Fibroblast of gingiva (primary cell): ENCODE measurements at regions not wholly inside any gene's neighbourhood (a gene's known extent, or its start where the extent isn't known, plus 50 kb on each side); places are given as distances from the start of the nearest gene placed in this dataset.
A peak's percentile ranks its signal among the peaks of the same experiment; 100 is the strongest.

Experiments used
- DNase-seq: peaks from one replicate; pipeline ENCODE4 v3.0.0-alpha.2; 2011; ENCODE audit warnings: low read depth

GRCh38 chr2:236855176-236855865 is 230.4 kb upstream of the COPS8 start:
- no peak for DNase-seq

- no peak for DNase-seq
Observed at GRCh38 chr2:236855866-236856847, 229.5 kb upstream of the COPS8 start.

DNA sequence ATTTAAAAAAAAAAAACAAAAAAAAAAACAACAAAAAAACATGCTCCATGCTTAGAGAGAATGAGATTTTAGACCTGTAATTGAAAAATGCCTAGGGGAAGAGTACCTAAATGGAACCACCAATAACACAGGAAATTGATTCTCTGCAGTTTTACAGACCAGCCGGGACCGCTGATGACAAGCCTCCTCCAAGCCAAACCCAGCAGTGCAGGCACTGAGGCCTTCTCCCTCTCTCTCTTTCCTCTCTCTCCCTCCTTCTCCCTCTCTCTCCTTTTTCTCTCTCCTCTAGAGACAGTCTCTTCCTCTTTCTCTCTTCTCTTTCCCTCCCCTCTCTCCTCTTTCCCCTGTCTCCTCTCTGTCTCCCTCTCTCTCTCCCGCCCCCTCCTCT is 228.8 kb upstream of the COPS8 start:
- no peak for DNase-seq

DNA sequence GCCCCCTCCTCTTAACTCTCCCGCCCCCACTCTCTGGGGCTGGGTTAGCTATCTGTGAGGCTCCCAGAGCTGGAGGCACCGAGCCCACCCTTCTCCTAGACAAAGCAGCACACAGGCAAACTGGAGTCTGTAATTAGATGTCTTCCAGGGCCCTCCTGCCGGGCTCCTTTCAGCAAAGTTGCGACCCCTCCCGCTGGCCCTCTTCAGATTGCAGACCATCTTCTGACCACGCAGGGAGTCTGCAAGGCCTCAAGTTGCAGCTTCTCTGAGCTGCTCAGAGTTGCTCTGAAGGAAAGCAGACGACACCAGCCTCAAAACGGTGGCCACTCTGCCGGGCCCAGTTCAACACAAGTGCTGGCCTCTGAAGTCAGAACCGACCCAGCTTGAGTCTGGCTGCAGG is 228.4 kb upstream of the COPS8 start:
- no peak for DNase-seq

- no peak for DNase-seq
Observed at GRCh38 chr2:236857781-236858180, 227.9 kb upstream of the COPS8 start.

DNA sequence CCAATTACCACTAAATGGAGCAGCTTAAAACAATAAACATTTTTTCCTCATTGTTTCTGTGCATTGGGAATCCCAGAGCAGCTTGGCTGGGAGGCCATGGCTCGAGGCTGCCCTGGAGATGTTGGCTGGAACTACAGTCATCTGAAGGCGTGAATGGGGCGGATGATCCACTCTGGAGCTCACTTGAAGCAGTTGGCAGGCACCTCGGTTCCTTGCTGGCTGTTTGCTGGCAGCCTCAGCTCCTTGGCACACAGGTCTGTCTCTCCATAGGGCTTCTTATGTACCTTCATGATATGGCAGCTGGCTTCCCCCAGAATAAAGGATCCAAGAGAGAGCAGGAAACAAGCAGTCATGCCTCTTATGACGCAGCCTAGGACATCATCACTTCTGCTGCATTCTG is 227.0 kb upstream of the COPS8 start:
- no peak for DNase-seq

GRCh38 chr2:236859908-236860307 is 225.8 kb upstream of the COPS8 start:
- DNase-seq = no peak

GRCh38 chr2:236861196-236861875 is 224.4 kb upstream of the COPS8 start:
- DNase-seq = no peak

DNA sequence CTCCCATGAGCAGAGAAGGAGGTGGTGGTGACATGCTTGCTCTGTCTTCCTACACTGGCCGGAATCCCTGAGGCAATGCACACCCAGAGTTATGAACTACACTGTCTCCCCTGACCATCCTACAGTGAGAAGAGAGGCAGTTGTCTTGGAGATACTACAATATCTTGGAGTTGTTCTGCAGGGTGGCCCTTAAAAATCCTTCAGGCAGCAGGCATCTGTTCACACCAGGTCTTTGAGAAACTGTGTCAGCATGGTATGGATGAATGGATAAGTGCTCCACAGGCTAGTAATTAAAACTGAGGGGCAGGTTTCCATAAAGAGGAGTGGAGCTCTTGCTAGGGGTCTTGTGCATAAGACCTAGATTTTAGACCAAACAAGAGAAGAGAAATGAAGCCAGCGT is 223.7 kb upstream of the COPS8 start:
- no peak for DNase-seq

- no peak for DNase-seq
Observed at GRCh38 chr2:236862526-236862925, 223.2 kb upstream of the COPS8 start.

DNA sequence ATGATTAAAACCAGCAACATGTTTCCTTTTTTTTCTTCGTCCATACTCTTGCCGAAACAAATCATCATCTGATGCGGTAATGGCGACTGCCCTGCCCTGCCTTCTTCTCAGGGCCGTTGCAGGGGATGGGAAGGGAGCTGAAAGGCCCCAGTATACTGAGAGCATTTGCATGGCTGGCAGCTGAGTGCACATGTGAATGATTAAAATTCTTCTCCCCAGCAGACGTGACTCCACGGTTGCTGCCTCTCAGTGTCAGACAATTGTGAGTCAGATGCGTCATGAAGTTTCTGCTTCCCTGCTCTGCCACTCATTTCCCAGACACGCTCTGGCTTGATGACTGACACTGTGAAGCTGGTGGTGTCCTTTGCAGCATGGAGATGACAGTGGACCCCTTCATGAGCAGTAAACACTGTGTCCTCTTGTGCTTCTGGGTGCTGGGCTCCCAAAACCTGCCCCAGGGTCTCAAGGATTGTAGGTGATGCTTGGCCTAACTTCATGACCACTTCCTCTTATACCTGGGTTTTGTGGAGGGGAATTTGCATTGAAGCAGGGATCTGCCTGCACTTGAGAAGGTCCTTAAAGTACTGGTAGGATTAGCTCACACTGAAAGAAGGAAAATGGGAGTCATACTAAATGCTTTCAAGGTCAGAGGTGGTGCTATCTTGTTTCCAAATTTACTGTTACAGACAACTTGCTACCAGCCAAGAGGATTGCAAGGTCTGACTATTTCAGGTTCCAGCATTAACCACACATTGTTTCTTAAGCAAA is 222.5 kb upstream of the COPS8 start:
- DNase-seq = peak; percentile 90

DNA sequence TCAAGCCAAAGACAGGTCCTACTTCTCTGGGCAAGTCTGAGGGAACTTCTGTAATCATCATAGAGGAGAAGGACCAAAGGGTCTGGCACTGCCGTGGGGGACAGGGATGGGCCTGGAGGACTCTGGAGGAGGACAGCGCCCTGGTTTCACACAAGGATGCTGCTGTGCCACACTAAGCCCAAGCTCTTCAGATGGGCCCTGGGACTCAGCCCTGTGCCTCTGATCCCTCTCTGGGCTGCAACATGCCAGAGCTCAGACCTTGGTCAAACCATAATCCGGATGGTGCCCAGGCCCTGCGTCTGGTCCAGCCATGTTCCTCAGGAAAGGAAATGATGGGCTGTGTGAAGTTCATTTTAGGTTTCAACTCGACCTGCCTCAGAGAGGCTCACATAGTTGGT is 222.0 kb upstream of the COPS8 start:
- DNase-seq = no peak

GRCh38 chr2:236865052-236865451 is 220.6 kb upstream of the COPS8 start:
- DNase-seq = no peak

GRCh38 chr2:236866542-236867340 is 218.9 kb upstream of the COPS8 start:
- no peak for DNase-seq

DNA sequence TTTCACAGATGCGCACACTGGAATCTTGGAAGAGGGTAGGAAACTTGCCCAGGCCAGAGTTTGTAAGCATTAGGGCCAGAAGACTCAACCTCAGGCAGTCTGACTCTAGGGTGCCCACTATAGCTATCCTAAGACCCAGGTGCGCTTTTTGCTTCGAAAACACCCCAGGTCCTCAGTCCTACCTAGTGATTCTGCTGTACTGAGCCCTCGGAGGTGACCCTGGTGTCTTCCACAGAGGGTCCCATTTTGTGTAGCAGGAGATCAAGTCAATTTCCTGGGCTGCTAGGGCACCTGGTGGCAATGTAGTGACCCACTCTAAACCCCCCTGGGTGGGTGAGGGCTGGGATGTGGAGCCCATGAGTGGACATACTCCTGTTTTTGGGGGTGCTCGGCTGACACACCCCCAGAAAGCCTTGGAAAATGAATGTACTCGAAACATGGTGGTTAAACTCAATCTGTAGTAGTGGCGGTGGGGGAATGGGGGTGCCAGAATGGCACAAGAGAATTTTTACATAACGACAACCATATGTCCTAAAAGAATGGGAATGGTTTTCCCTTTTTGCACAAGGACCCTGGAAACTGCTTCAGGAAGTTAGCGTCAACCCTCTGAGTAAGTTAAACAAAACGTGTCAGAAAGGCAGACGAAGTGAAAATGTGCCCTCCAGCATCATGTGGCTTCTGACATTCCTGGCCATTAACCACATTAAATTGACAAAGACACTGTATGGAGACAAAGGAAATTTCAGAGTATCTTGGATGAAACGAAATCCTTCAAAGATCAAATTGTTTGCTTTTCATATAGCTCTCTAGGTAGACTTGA is 218.0 kb upstream of the COPS8 start:
- DNase-seq = peak; percentile 64

- no peak for DNase-seq
Observed at GRCh38 chr2:236870370-236870769, 215.3 kb upstream of the COPS8 start.

DNA sequence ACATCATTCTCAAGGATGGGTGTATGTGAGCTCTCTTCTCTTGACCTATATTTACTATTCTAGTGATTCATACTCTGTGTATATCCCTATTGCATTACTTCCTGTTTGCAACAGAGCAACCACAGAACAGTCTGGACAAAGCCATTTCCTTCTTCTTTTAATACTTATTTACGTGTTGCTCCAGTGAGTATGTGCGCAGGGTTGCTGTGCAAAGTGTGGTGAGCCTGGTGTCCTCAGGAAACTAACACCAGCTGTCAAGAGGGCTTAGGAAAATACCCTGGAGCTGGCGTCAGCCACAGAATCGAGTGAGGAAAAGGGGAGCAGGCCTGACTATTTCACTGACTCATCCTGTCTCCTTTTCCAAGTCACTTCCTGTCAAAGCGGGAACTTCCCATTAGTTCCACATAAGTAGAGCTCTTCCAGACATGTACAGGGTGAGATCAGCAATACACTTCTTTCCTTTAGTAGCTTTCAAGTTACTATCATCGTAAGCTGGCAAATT is 214.1 kb upstream of the COPS8 start:
- peak; percentile 97 for DNase-seq

DNA sequence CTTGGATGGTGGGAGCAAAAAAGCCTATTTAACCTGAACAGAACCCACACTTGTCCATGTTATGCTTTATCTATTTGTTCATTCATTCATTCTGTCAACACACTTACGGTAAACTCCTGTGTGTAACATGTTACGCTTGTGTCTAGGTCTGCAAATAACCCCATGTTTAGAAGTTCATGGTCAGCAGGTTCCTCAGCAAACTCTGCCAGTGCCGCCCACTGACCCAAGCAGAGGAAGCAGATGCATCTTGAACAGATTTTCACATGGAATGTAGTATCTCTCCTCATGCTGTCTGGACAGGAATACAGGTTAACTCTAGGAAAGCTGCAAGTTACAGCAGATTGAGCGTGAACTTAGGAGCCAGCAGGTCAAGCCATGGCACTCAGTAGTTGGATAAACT is 213.7 kb upstream of the COPS8 start:
- DNase-seq = no peak

- no peak for DNase-seq
Observed at GRCh38 chr2:236872981-236873380, 212.7 kb upstream of the COPS8 start.

GRCh38 chr2:236873636-236874035 is 212.1 kb upstream of the COPS8 start:
- DNase-seq = no peak
